ENCODE measurements at regions not wholly inside any gene's neighbourhood (a gene's known extent, or its start where the extent isn't known, plus 50 kb on each side); places are given as distances from the start of the nearest gene placed in this dataset.

DNA sequence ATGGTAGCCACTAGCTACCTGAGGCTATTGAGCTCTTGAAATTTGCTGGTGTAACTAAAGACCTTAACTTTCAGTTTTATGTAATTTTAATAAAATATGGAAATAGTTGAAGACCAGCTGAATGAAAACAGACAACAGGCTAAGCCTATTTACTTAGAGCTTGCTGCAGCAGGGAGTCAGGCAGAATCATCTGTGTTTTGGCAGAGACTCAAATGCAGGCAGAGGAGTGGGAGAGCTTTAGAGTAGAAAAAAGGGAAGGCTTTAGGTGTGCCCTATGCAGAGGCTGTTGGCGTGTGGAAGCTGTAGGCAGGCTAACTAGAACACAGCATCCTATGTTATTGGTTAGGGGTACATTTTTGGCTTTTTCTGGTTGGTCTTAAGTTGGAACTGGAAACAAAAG lies 304.9 kb upstream of the NBEA start:
- H3K36me3 Mint-ChIP-seq = no peaks in the 10 kb centered on the region
- Histone ChIP-seq H3K4me3 (ENCODE audit: low read length) (no peak overlapping the region), H3K9me3 (ENCODE audit: low read length) (no peaks in the 10 kb centered on the region)

DNA sequence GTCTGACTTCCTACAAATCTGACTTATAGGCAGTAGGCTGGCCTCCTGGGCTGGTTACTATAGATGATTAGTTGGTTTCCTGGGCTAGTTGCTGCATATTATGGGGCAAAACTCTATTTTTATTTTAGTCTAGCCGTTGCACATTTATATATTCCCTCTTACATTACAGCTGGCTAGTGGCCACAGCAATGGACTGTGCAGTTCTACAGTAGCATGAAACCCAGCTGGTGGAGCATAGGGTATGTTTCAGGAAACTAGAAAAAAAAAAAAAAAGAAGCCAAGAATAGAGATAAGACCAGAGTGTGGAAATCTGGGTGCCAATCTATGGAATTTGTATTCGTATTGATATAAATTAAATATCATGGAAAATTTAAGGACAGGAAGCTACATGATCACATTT lies 304.4 kb upstream of the NBEA start:
- Histone ChIP-seq H3K27me3 (ENCODE audit: insufficient read depth, low read length, poor library complexity, severe bottlenecking) (no peaks in the 10 kb centered on the region), H3K4me3 (ENCODE audit: low read length) (no peak overlapping the region), H3K36me3 (ENCODE audit: insufficient read depth, low read length) (no peaks in the 10 kb centered on the region), H3K27ac (ENCODE audit: low read depth, low read length) (no peak overlapping the region), H3K4me1 (ENCODE audit: insufficient read depth, low read length) (no peaks in the 10 kb centered on the region), H3K9me3 (ENCODE audit: low read length) (no peaks in the 10 kb centered on the region)
- H3K27ac Mint-ChIP-seq = no peak overlapping the region
- ChIA-PET CTCF (no interaction called here), POLR2A (no interaction called here)
- H3K36me3 Mint-ChIP-seq = no peaks in the 10 kb centered on the region
- H3K9me3 Mint-ChIP-seq = peaks cover 0 to 16% (median 0%) of the 10 kb centered on the region in 5 donors
- H3K27me3 Mint-ChIP-seq = peaks cover 0 to 1% of the 10 kb centered on the region in 2 donors
- H3K4me1 Mint-ChIP-seq = no peaks in the 10 kb centered on the region
- H3K4me3 Mint-ChIP-seq = no peak overlapping the region
- no peak for DNase-seq

More for the DNA sequence above, 304.9 kb upstream of the NBEA start:
- Mint-ChIP-seq H3K27me3 (peaks cover 0 to 1% of the 10 kb centered on the region in 2 donors), H3K9me3 (peaks cover 0 to 16% (median 0%) of the 10 kb centered on the region in 5 donors), H3K4me1 (no peaks in the 10 kb centered on the region), H3K27ac (no peak overlapping the region), H3K4me3 (no peak overlapping the region)
- no peaks in the 10 kb centered on the region for H3K36me3 ChIP-seq (ENCODE audit: insufficient read depth, low read length)
- ChIA-PET CTCF (no interaction called here), POLR2A (no interaction called here)
- H3K4me1 ChIP-seq (ENCODE audit: insufficient read depth, low read length) = no peaks in the 10 kb centered on the region
- no peak for DNase-seq
- no peak overlapping the region for H3K27ac ChIP-seq (ENCODE audit: low read depth, low read length)
- H3K27me3 ChIP-seq (ENCODE audit: insufficient read depth, low read length, poor library complexity, severe bottlenecking) = no peaks in the 10 kb centered on the region

DNA sequence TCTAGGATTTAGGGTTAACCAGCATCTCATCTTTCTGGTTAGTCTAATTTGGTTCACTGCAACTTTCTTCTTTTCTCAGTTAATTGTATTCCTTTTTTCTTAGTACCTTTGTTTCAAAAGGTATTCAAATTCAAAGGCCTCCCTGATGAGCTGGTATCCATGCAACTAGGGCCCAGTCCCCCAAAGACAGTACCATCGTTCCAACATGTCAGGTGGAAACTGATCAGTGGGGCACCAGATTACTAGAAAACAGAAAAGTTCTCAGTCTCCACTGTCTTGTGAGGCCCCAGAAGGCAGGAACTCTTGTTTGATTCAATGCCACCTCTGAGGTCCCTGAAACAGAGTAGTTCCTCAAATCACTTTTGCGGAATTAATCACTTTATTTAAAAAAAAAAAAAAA lies 303.2 kb upstream of the NBEA start:
- CTCF ChIA-PET = no interaction called here

DNA sequence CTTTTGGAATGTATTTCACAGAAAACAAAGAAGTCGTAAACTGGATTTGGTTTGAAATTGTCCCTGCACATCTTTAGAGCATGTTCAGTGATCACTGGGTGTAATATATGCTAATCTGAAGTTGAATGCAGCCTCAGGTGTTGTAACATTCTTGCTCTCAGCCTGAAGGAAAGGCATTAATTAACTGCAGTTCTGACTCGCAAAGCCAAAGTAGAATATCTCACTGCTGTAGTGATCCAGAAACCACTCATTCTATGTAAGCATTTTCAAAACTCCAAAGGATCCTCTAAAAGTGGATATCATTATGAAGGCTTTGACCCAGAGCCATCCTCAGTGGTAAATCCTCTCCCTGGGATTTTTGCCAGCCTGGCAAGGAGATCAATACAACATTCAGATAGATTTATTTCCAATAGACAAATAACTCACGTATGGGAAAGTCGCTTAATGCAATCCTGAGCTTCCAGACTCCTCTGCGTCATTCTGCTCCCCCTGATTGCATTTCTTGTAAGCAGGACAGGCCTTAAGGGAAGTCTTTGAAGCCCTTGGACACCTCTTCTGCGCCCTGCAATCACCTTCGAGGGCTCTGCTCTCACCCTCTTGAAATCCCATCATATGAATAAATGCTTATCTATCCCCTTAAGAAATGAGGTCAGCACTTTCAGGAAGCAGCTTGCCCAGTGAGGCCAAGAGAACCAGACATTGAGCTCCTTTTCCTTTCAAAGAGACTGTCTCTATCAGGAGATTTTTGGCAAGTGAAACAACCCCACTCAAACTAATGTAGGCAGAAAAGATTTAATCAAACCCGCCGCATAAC lies 301.7 kb upstream of the NBEA start:
- peaks cover 0 to 1% of the 10 kb centered on the region in 2 donors for H3K27me3 Mint-ChIP-seq
- DNase-seq = no peak
- no peak overlapping the region for H3K4me3 Mint-ChIP-seq
- Histone ChIP-seq H3K4me3 (ENCODE audit: low read length) (no peak overlapping the region), H3K27ac (ENCODE audit: low read depth, low read length) (no peak overlapping the region), H3K36me3 (ENCODE audit: insufficient read depth, low read length) (no peaks in the 10 kb centered on the region), H3K27me3 (ENCODE audit: insufficient read depth, low read length, poor library complexity, severe bottlenecking) (no peaks in the 10 kb centered on the region), H3K4me1 (ENCODE audit: insufficient read depth, low read length) (no peaks in the 10 kb centered on the region), H3K9me3 (ENCODE audit: low read length) (no peaks in the 10 kb centered on the region)
- peaks cover 0 to 12% (median 0%) of the 10 kb centered on the region in 5 donors for H3K9me3 Mint-ChIP-seq
- POLR2A ChIA-PET = no interaction called here
- no peaks in the 10 kb centered on the region for H3K36me3 Mint-ChIP-seq
- H3K27ac Mint-ChIP-seq = no peak overlapping the region
- CTCF ChIA-PET = no interaction called here
- no peaks in the 10 kb centered on the region for H3K4me1 Mint-ChIP-seq

More for the DNA sequence above, 303.2 kb upstream of the NBEA start:
- Mint-ChIP-seq H3K4me3 (no peak overlapping the region), H3K27me3 (peaks cover 0 to 1% of the 10 kb centered on the region in 2 donors), H3K4me1 (no peaks in the 10 kb centered on the region), H3K9me3 (peaks cover 0 to 16% (median 0%) of the 10 kb centered on the region in 5 donors), H3K36me3 (no peaks in the 10 kb centered on the region), H3K27ac (no peak overlapping the region)
- no peaks in the 10 kb centered on the region for H3K27me3 ChIP-seq (ENCODE audit: insufficient read depth, low read length, poor library complexity, severe bottlenecking)
- POLR2A ChIA-PET = no interaction called here
- H3K4me1 ChIP-seq (ENCODE audit: insufficient read depth, low read length) = no peaks in the 10 kb centered on the region
- no peaks in the 10 kb centered on the region for H3K9me3 ChIP-seq (ENCODE audit: low read length)
- DNase-seq = no peak
- no peak overlapping the region for H3K27ac ChIP-seq (ENCODE audit: low read depth, low read length)
- H3K36me3 ChIP-seq (ENCODE audit: insufficient read depth, low read length) = no peaks in the 10 kb centered on the region
- no peak overlapping the region for H3K4me3 ChIP-seq (ENCODE audit: low read length)

DNA sequence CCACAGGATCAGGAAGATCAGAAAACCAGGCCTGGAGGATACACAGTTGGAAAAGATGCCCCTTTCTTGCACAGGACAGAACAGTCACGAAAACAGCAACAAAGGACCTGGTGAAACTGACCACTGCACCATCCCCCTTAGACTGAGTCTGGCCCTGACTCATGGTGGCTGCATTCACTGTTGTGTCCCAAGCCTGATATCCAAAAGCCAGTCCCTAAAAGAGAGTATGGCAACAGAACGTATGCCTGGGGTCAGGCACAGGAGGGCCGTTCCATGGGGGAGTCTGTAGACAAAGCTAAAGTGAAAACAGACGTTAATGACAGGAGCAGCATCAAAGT lies 301.1 kb upstream of the NBEA start:
- ChIA-PET CTCF (no interaction called here), POLR2A (no interaction called here)
- Histone ChIP-seq H3K27me3 (ENCODE audit: insufficient read depth, low read length, poor library complexity, severe bottlenecking) (no peaks in the 10 kb centered on the region), H3K4me3 (ENCODE audit: low read length) (no peak overlapping the region), H3K9me3 (ENCODE audit: low read length) (no peaks in the 10 kb centered on the region), H3K4me1 (ENCODE audit: insufficient read depth, low read length) (no peaks in the 10 kb centered on the region), H3K27ac (ENCODE audit: low read depth, low read length) (no peak overlapping the region), H3K36me3 (ENCODE audit: insufficient read depth, low read length) (no peaks in the 10 kb centered on the region)
- peaks cover 0 to 12% (median 0%) of the 10 kb centered on the region in 5 donors for H3K9me3 Mint-ChIP-seq
- no peaks in the 10 kb centered on the region for H3K4me1 Mint-ChIP-seq
- H3K4me3 Mint-ChIP-seq = no peak overlapping the region
- H3K36me3 Mint-ChIP-seq = no peaks in the 10 kb centered on the region
- peaks cover 0 to 1% of the 10 kb centered on the region in 2 donors for H3K27me3 Mint-ChIP-seq
- H3K27ac Mint-ChIP-seq = no peak overlapping the region
- DNase-seq = no peak

DNA sequence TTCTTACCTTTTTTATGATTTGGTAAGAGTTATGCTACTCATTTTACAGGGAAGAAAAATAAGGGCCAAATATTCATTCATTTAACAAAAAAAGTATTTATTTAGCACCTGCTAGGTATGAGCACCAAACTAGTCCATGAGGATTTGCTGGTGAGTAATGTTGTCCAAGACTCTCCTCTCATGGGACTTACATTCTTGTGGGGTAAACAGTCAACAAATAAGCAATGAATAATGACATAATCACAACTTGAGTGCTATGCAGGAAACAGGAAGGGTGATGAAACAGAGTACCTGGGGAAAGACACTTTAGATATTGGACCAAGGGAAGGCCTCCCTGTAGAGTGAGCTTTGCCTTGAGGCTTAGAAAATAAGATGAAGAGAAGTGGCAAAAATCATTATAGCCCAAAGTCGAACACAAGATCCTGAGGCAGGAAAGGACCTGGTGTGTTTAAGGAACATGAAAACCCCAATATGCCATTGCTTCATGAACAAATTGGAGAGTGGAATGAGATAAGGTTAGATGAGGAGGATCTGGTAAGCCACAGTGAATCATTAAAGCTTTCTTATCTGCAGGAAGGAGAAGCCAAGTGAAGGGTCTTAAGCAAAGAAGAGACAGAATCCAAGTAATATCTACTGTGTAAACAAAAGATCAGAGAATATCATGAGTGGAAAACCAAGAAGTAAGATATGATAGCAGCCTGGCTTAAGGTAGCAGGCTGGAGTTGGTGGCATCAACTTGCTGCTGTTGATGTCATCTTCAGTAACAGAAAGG lies 294.5 kb upstream of the NBEA start:
- Histone ChIP-seq H3K9me3 (ENCODE audit: low read length) (no peaks in the 10 kb centered on the region), H3K27ac (ENCODE audit: low read depth, low read length) (no peak overlapping the region), H3K36me3 (ENCODE audit: insufficient read depth, low read length) (no peaks in the 10 kb centered on the region), H3K4me1 (ENCODE audit: insufficient read depth, low read length) (no peaks in the 10 kb centered on the region), H3K4me3 (ENCODE audit: low read length) (no peak overlapping the region), H3K27me3 (ENCODE audit: insufficient read depth, low read length, poor library complexity, severe bottlenecking) (no peaks in the 10 kb centered on the region)
- DNase-seq = no peak
- Mint-ChIP-seq H3K36me3 (no peaks in the 10 kb centered on the region), H3K9me3 (peaks cover 0 to 8% (median 6%) of the 10 kb centered on the region in 5 donors), H3K27me3 (no peaks in the 10 kb centered on the region), H3K4me3 (no peak overlapping the region), H3K27ac (no peak overlapping the region), H3K4me1 (no peaks in the 10 kb centered on the region)
- POLR2A ChIA-PET = no interaction called here
- CTCF ChIA-PET = no interaction called here

DNA sequence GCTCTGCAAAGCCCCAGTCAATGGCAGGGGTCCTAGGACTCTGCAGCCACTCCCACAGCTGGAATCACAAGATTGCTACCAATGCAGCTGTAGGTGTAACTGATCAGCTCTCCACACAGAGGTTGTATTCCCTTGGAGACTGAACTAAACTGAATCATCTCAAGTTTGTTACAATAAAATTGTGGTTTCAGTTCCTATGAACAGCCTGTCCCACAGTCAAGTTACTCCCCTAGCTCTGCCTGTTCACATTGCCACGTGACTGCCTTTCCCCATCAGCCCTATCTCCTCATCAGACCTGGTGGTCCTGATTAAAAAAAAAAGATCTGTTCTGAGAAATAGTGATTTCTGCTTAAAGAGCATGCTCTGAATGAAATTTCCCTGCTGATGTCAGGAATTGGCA lies 287.9 kb upstream of the NBEA start:
- peaks cover 0 to under 1% of the 10 kb centered on the region in 2 donors for H3K27me3 Mint-ChIP-seq
- Histone ChIP-seq H3K27me3 (ENCODE audit: insufficient read depth, low read length, poor library complexity, severe bottlenecking) (no peaks in the 10 kb centered on the region), H3K36me3 (ENCODE audit: insufficient read depth, low read length) (no peaks in the 10 kb centered on the region), H3K9me3 (ENCODE audit: low read length) (no peaks in the 10 kb centered on the region), H3K27ac (ENCODE audit: low read depth, low read length) (no peak overlapping the region), H3K4me1 (ENCODE audit: insufficient read depth, low read length) (no peaks in the 10 kb centered on the region), H3K4me3 (ENCODE audit: low read length) (no peak overlapping the region)
- H3K36me3 Mint-ChIP-seq = no peaks in the 10 kb centered on the region
- H3K9me3 Mint-ChIP-seq = peaks cover 0 to 17% (median 7%) of the 10 kb centered on the region in 5 donors
- H3K4me1 Mint-ChIP-seq = no peaks in the 10 kb centered on the region
- no peak overlapping the region for H3K27ac Mint-ChIP-seq
- ChIA-PET POLR2A (no interaction called here), CTCF (no interaction called here)
- no peak overlapping the region for H3K4me3 Mint-ChIP-seq
- DNase-seq = no peak

DNA sequence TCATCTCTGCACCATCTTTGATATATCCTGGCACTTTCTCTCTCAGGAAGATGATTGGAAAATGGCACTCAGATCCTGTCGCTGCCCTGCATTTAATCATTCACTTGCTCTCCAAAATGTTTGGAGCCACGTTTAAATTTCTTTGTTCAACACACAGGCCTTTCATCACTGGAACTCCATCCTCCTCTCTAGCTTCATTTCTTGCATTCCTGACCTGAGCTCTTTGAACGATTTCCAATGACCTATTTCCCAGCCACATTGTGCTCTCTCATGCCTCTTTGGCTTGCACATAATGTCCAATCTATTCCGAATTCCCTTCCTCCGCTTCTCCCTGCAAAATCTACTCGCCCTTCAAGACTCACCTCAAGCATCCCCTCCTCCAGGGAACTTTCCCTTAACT lies 287.4 kb upstream of the NBEA start:
- Histone ChIP-seq H3K27me3 (ENCODE audit: insufficient read depth, low read length, poor library complexity, severe bottlenecking) (no peaks in the 10 kb centered on the region), H3K36me3 (ENCODE audit: insufficient read depth, low read length) (no peaks in the 10 kb centered on the region), H3K4me1 (ENCODE audit: insufficient read depth, low read length) (no peaks in the 10 kb centered on the region), H3K9me3 (ENCODE audit: low read length) (no peaks in the 10 kb centered on the region), H3K4me3 (ENCODE audit: low read length) (no peak overlapping the region), H3K27ac (ENCODE audit: low read depth, low read length) (no peak overlapping the region)
- no peak overlapping the region for H3K4me3 Mint-ChIP-seq
- ChIA-PET POLR2A (no interaction called here), CTCF (no interaction called here)
- DNase-seq = no peak
- no peaks in the 10 kb centered on the region for H3K36me3 Mint-ChIP-seq
- H3K27me3 Mint-ChIP-seq = peaks cover 0 to 1% of the 10 kb centered on the region in 2 donors
- H3K9me3 Mint-ChIP-seq = peaks cover 0 to 18% (median 7%) of the 10 kb centered on the region in 5 donors
- H3K4me1 Mint-ChIP-seq = no peaks in the 10 kb centered on the region
- H3K27ac Mint-ChIP-seq = no peak overlapping the region

All from CD8-positive, alpha-beta memory T cell (primary cell).